SK-N-SH (cell line): ENCODE measurements at regions not wholly inside any gene's neighbourhood (a gene's known extent, or its start where the extent isn't known, plus 50 kb on each side); places are given as distances from the start of the nearest gene placed in this dataset.
"Not testable (repeated sequence)": the region's sequence is repeated elsewhere in the genome, so short reads cannot be mapped to it uniquely, and the experiment has no call there.

ENCODE experiments used
- FOXJ3 ChIP-seq: sonication (generic); formaldehyde crosslinking; IDR thresholded peaks from 2 replicates; pipeline ENCODE4 v1.5.1; 2020; ENCODE audit warnings: mild to moderate bottlenecking, missing genetic modification reagents
- RAD21 ChIP-seq: IDR thresholded peaks from 2 replicates; pipeline ENCODE4 v1.6.1; 2012; ENCODE audit warnings: mild to moderate bottlenecking, low read length
- TAF1 ChIP-seq: IDR thresholded peaks from 2 replicates; pipeline ENCODE4 v1.6.1; 2012; ENCODE audit warnings: low read depth, mild to moderate bottlenecking, low read length, moderate library complexity, borderline replicate concordance
- TF ChIP-seq, protein P1 (sequence below): fragments of 200-600 bp; sonication (generic); IDR thresholded peaks from 2 replicates; pipeline ENCODE4 v1.6.1; 2017; ENCODE audit warnings: antibody characterized with exemption, mild to moderate bottlenecking, moderate library complexity

- TF ChIP-seq TAF1; FOXJ3 (CRISPR knock-in tag); RAD21: not testable (repeated sequence)
- TF ChIP-seq, protein P1, sequence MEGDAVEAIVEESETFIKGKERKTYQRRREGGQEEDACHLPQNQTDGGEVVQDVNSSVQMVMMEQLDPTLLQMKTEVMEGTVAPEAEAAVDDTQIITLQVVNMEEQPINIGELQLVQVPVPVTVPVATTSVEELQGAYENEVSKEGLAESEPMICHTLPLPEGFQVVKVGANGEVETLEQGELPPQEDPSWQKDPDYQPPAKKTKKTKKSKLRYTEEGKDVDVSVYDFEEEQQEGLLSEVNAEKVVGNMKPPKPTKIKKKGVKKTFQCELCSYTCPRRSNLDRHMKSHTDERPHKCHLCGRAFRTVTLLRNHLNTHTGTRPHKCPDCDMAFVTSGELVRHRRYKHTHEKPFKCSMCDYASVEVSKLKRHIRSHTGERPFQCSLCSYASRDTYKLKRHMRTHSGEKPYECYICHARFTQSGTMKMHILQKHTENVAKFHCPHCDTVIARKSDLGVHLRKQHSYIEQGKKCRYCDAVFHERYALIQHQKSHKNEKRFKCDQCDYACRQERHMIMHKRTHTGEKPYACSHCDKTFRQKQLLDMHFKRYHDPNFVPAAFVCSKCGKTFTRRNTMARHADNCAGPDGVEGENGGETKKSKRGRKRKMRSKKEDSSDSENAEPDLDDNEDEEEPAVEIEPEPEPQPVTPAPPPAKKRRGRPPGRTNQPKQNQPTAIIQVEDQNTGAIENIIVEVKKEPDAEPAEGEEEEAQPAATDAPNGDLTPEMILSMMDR, result not testable (repeated sequence)
Observed at GRCh38 chr5:152480677-152481076, 75.6 kb upstream of the NMUR2 start.
